Body of pancreas (tissue), 4 donors: ENCODE measurements at regions not wholly inside any gene's neighbourhood (a gene's known extent, or its start where the extent isn't known, plus 50 kb on each side); places are given as distances from the start of the nearest gene placed in this dataset.

Source experiments
- ATAC-seq: fragments of 150-250 bp; one replicate; pipeline ENCODE4 v1.9.1; 2016
- DNase-seq, 4 donors: peaks; one replicate each; pipeline ENCODE4 v3.0.0-alpha.2; 2019
- H3K27ac ChIP-seq, 4 donors: fragments of 200-600 bp; sonication (generic); 1 replicate in 3 of 4; 2 replicates in 1 of 4; pipeline versions ENCODE4 v1.5.1 to v1.6.1; 2016 to 2019; ENCODE audit warnings: mild to moderate bottlenecking in 1 of 4, mixed read lengths in 1 of 4, moderate library complexity in 1 of 4
- H3K27me3 ChIP-seq, 2 donors: fragments of 200-600 bp; sonication (generic); one replicate each; pipeline ENCODE4 v1.6.0; 2016; ENCODE audit warnings: mild to moderate bottlenecking in 1 of 2
- H3K36me3 ChIP-seq, 2 donors: fragments of 200-600 bp; sonication (generic); replicated peaks in 1 of 2; 2 replicates each; pipeline ENCODE4 v1.5.1; 2016; ENCODE audit warnings: low read depth in 2 of 2; ENCODE audit not compliant: insufficient read depth in 1 of 2
- H3K4me1 ChIP-seq: fragments of 200-600 bp; sonication (generic); one replicate; pipeline ENCODE4 v1.6.0; 2016
- H3K4me3 ChIP-seq, 2 donors: fragments of 200-600 bp; sonication (generic); 1 replicate in 1 of 2; 2 replicates in 1 of 2; pipeline ENCODE4 v1.5.1; 2016 to 2019
- H3K9me3 ChIP-seq, 3 donors: fragments of 200-600 bp; sonication (generic); 1 replicate in 2 of 3; 2 replicates in 1 of 3; pipeline ENCODE4 v1.5.1; 2016
- POLR2A ChIP-seq, 3 donors: fragments of 450-650 bp; IDR thresholded peaks; one replicate each; pipeline ENCODE4 v1.6.1; 2016; ENCODE audit warnings: antibody characterized with exemption in 3 of 3, mild to moderate bottlenecking in 2 of 3
- WGBS, 2 donors: methylation state at CpG; one replicate each; pipeline ENCODE4 v1.1.5; 2017; 5-methylcytosine and 5-hydroxymethylcytosine counted together
- intact Hi-C: fragments of 100-400 bp; cut with DNase I; formaldehyde crosslinking; loops from one replicate; pipeline ENCODE4 v1.15.1; 2023
- TF ChIP-seq, protein P1 (sequence below), 7 experiments: fragments of 450-650 bp in 4 of 7; fragments of 200-600 bp in 3 of 7; sonication (generic) in 3 of 7; IDR thresholded peaks; one replicate each; pipeline ENCODE4 v1.5.1; 2016 to 2019; ENCODE audit warnings: antibody characterized with exemption in 7 of 7

DNA sequence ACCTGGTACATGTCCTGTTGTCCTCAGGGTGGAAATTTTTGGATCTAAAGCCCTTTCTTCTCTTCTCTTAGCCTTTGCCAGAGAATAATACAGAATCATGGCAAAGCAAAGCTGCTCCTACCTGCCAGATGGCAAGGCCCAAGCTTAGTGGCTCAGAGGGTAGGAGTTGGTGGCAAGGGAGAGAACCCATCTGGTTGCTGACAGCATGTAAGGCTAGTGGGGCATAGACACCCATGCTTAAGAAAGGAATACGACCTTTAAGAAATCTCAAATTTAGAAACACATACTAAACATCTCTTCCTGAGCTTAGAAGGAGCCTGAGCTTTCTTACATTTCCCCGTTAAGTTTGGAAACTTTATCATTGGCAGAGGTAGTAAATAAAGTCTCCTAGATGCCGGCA lies 395.0 kb upstream of the SOX9 start:
- no peaks in the 10 kb centered on the region for H3K9me3 ChIP-seq
- no peaks in the 10 kb centered on the region for H3K4me1 ChIP-seq
- H3K27me3 ChIP-seq = no peaks in the 10 kb centered on the region
- ATAC-seq (no peak), DNase-seq (no peak)
- intact Hi-C loops = no loop called here
- WGBS, 2 donors = 47 to 56% methylated on average over 3 of the region's 3 CpGs
- no peak for TF ChIP-seq POLR2A (IDR thresholded peaks at IDR 0.05)
- TF ChIP-seq, protein P1, sequence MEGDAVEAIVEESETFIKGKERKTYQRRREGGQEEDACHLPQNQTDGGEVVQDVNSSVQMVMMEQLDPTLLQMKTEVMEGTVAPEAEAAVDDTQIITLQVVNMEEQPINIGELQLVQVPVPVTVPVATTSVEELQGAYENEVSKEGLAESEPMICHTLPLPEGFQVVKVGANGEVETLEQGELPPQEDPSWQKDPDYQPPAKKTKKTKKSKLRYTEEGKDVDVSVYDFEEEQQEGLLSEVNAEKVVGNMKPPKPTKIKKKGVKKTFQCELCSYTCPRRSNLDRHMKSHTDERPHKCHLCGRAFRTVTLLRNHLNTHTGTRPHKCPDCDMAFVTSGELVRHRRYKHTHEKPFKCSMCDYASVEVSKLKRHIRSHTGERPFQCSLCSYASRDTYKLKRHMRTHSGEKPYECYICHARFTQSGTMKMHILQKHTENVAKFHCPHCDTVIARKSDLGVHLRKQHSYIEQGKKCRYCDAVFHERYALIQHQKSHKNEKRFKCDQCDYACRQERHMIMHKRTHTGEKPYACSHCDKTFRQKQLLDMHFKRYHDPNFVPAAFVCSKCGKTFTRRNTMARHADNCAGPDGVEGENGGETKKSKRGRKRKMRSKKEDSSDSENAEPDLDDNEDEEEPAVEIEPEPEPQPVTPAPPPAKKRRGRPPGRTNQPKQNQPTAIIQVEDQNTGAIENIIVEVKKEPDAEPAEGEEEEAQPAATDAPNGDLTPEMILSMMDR (IDR thresholded peaks at IDR 0.05) = no peak
- no peak overlapping the region for H3K27ac ChIP-seq
- no peaks in the 10 kb centered on the region for H3K36me3 ChIP-seq
- H3K4me3 ChIP-seq = no peak overlapping the region

GRCh38 chr17:71726341-71726740 lies 394.5 kb upstream of the SOX9 start:
- DNase-seq (peak in 3 of 4 donors; percentile 26 to 45 (median 38)), ATAC-seq (no peak)
- no peak overlapping the region for H3K4me3 ChIP-seq
- no peaks in the 10 kb centered on the region for H3K27me3 ChIP-seq
- intact Hi-C loops = no loop called here
- no peak overlapping the region for H3K27ac ChIP-seq
- no peaks in the 10 kb centered on the region for H3K36me3 ChIP-seq
- 10 to 16% methylated on average over 5 of the region's 5 CpGs for WGBS, 2 donors
- no peaks in the 10 kb centered on the region for H3K4me1 ChIP-seq
- no peaks in the 10 kb centered on the region for H3K9me3 ChIP-seq
- TF ChIP-seq, protein P1 (IDR thresholded peaks at IDR 0.05) = no peak
- no peak for TF ChIP-seq POLR2A (IDR thresholded peaks at IDR 0.05)

- WGBS, 2 donors = 83 to 89% methylated on average over 5 of the region's 5 CpGs
- intact Hi-C loops = no loop called here
- DNase-seq (no peak), ATAC-seq (no peak)
- Histone ChIP-seq H3K27ac (no peak overlapping the region), H3K36me3 (no peaks in the 10 kb centered on the region), H3K9me3 (no peaks in the 10 kb centered on the region), H3K4me1 (no peaks in the 10 kb centered on the region), H3K4me3 (no peak overlapping the region), H3K27me3 (no peaks in the 10 kb centered on the region)
- TF ChIP-seq POLR2A (IDR thresholded peaks at IDR 0.05) = no peak
- TF ChIP-seq, protein P1 (IDR thresholded peaks at IDR 0.05) = no peak
Observed at GRCh38 chr17:71727292-71727691, 393.5 kb upstream of the SOX9 start.

- DNase-seq (no peak), ATAC-seq (no peak)
- Histone ChIP-seq H3K9me3 (no peaks in the 10 kb centered on the region), H3K4me1 (no peaks in the 10 kb centered on the region), H3K27ac (no peak overlapping the region), H3K36me3 (no peaks in the 10 kb centered on the region), H3K27me3 (no peaks in the 10 kb centered on the region), H3K4me3 (no peak overlapping the region)
- no peak for TF ChIP-seq POLR2A (IDR thresholded peaks at IDR 0.05)
- TF ChIP-seq, protein P1 (IDR thresholded peaks at IDR 0.05) = no peak
- intact Hi-C loops = no loop called here
- WGBS, 2 donors = 93% methylated on average over 3 of the region's 3 CpGs
Observed at GRCh38 chr17:71727723-71728122, 393.1 kb upstream of the SOX9 start.

GRCh38 chr17:71730871-71731270 lies 389.9 kb upstream of the SOX9 start:
- TF ChIP-seq, protein P1 (IDR thresholded peaks at IDR 0.05) = no peak
- no peak for TF ChIP-seq POLR2A (IDR thresholded peaks at IDR 0.05)

More at GRCh38 chr17:71730871-71731270, 389.9 kb upstream of the SOX9 start:
- 75 to 88% methylated on average over 1 of the region's 1 CpG for WGBS, 2 donors
- Histone ChIP-seq H3K27me3 (no peaks in the 10 kb centered on the region), H3K4me1 (no peaks in the 10 kb centered on the region), H3K4me3 (no peak overlapping the region), H3K9me3 (no peaks in the 10 kb centered on the region), H3K36me3 (no peaks in the 10 kb centered on the region), H3K27ac (no peak overlapping the region)
- intact Hi-C loops = no loop called here
- no peak for ATAC-seq
- no peak for DNase-seq
